CD4-positive, alpha-beta T cell (primary cell): ENCODE measurements at regions not wholly inside any gene's neighbourhood (a gene's known extent, or its start where the extent isn't known, plus 50 kb on each side); places are given as distances from the start of the nearest gene placed in this dataset.

ENCODE experiments used
- ATAC-seq: fragments of 200-7000 bp; cut with Tn5 transposase; one replicate; pipeline ENCODE4 v1.10.0; 2022; ENCODE audit warnings: mild to moderate bottlenecking; ENCODE audit not compliant: poor library complexity
- CTCF ChIA-PET: fragments of 350-600 bp; sonication (Branson Sonifier 250); formaldehyde crosslinking; loops from one replicate; lab custom pipeline; 2021; ENCODE audit warnings: antibody characterized with exemption, inconsistent platforms; lab: Charles Lee
- POLR2A ChIA-PET: fragments of 350-600 bp; sonication (Branson Sonifier 250); formaldehyde crosslinking; loops from one replicate; lab custom pipeline; 2021; ENCODE audit warnings: antibody characterized with exemption, inconsistent platforms; lab: Charles Lee
- DNase-seq, 14 experiments: peaks; one replicate each; pipeline ENCODE4 v3.0.0-alpha.2; 2013 to 2020; ENCODE audit warnings: mixed read lengths in 2 of 14
- H3K27ac ChIP-seq, 2 donors: one replicate each; pipeline versions ENCODE4 v1.5.1 to v1.7.0; 2013; ENCODE audit warnings: low read length in 2 of 2, low read depth in 1 of 2, mild to moderate bottlenecking in 1 of 2
- H3K27me3 ChIP-seq, 2 experiments: 1 replicate in 1 of 2; 2 replicates in 1 of 2; pipeline versions ENCODE4 v1.6.1 to v1.7.0; 2013; ENCODE audit warnings: low read length in 2 of 2, control low read depth in 1 of 2, mild to moderate bottlenecking in 1 of 2, moderate library complexity in 1 of 2; ENCODE audit not compliant: insufficient read depth in 2 of 2, control insufficient read depth in 1 of 2
- H3K36me3 ChIP-seq: one replicate; pipeline ENCODE4 v1.6.1; 2013; ENCODE audit warnings: low read length, control low read depth; ENCODE audit not compliant: insufficient read depth
- H3K4me1 ChIP-seq: one replicate; pipeline ENCODE4 v1.6.1; 2013; ENCODE audit warnings: low read length, control low read depth; ENCODE audit not compliant: insufficient read depth
- H3K4me3 ChIP-seq: one replicate; pipeline ENCODE4 v1.5.1; 2013; ENCODE audit warnings: mild to moderate bottlenecking, low read length, moderate library complexity
- H3K9me3 ChIP-seq, 2 experiments: 1 replicate in 1 of 2; 2 replicates in 1 of 2; pipeline versions ENCODE4 v1.6.1 to v1.7.0; 2013; ENCODE audit warnings: low read length in 2 of 2, mild to moderate bottlenecking in 2 of 2, control low read depth in 1 of 2, moderate library complexity in 1 of 2; ENCODE audit not compliant: control insufficient read depth in 1 of 2, insufficient read depth in 1 of 2
- H3K27ac Mint-ChIP-seq: one replicate; pipeline ENCODE4 v1.8.0; 2020; ENCODE audit warnings: mixed read lengths
- H3K27me3 Mint-ChIP-seq: one replicate; pipeline ENCODE4 v1.8.0; 2021; ENCODE audit warnings: mixed read lengths
- H3K36me3 Mint-ChIP-seq: one replicate; pipeline ENCODE4 v1.8.0; 2021; ENCODE audit warnings: low read depth, mixed read lengths
- H3K4me1 Mint-ChIP-seq: one replicate; pipeline ENCODE4 v1.8.0; 2021; ENCODE audit warnings: low read depth, mixed read lengths
- H3K4me3 Mint-ChIP-seq: one replicate; pipeline ENCODE4 v1.8.0; 2020; ENCODE audit warnings: mild to moderate bottlenecking, mixed read lengths
- H3K9me3 Mint-ChIP-seq: one replicate; pipeline ENCODE4 v1.8.0; 2020; ENCODE audit warnings: mixed read lengths
- intact Hi-C, 2 experiments: fragments of 100-400 bp; cut with DNase I in 1 of 2; cut with micrococcal nuclease in 1 of 2; formaldehyde crosslinking; loops; one replicate each; pipeline versions ENCODE4 v1.15.1 to v1.9.0; 2023 to 2025; cut with DNase I, micrococcal nuclease
- TF ChIP-seq, protein P1 (sequence below): fragments of 200-600 bp; IDR thresholded peaks from one replicate; pipeline ENCODE4 v1.8.0; 2022; ENCODE audit warnings: antibody characterized with exemption, mild to moderate bottlenecking

GRCh38 chr2:125745514-125745913 lies 910.4 kb upstream of the GYPC start:
- POLR2A ChIA-PET: no interaction called here
- TF ChIP-seq, protein P1, sequence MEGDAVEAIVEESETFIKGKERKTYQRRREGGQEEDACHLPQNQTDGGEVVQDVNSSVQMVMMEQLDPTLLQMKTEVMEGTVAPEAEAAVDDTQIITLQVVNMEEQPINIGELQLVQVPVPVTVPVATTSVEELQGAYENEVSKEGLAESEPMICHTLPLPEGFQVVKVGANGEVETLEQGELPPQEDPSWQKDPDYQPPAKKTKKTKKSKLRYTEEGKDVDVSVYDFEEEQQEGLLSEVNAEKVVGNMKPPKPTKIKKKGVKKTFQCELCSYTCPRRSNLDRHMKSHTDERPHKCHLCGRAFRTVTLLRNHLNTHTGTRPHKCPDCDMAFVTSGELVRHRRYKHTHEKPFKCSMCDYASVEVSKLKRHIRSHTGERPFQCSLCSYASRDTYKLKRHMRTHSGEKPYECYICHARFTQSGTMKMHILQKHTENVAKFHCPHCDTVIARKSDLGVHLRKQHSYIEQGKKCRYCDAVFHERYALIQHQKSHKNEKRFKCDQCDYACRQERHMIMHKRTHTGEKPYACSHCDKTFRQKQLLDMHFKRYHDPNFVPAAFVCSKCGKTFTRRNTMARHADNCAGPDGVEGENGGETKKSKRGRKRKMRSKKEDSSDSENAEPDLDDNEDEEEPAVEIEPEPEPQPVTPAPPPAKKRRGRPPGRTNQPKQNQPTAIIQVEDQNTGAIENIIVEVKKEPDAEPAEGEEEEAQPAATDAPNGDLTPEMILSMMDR: no peak
- Histone ChIP-seq H3K9me3 (no peaks in the 10 kb centered on the region), H3K4me1 (no peaks in the 10 kb centered on the region), H3K27me3 (no peaks in the 10 kb centered on the region), H3K36me3 (no peaks in the 10 kb centered on the region), H3K4me3 (no peak overlapping the region), H3K27ac (no peak overlapping the region)
- H3K36me3 Mint-ChIP-seq: no peaks in the 10 kb centered on the region
- no peaks in the 10 kb centered on the region for H3K27me3 Mint-ChIP-seq
- no peak for ATAC-seq
- intact Hi-C loops: no loop called here
- no peak overlapping the region for H3K27ac Mint-ChIP-seq
- H3K4me1 Mint-ChIP-seq: no peaks in the 10 kb centered on the region
- no peak overlapping the region for H3K4me3 Mint-ChIP-seq
- CTCF ChIA-PET: no interaction called here
- DNase-seq: peak in 1 of 14 experiments; percentile 1
- H3K9me3 Mint-ChIP-seq: peaks cover 5% of the 10 kb centered on the region

DNA sequence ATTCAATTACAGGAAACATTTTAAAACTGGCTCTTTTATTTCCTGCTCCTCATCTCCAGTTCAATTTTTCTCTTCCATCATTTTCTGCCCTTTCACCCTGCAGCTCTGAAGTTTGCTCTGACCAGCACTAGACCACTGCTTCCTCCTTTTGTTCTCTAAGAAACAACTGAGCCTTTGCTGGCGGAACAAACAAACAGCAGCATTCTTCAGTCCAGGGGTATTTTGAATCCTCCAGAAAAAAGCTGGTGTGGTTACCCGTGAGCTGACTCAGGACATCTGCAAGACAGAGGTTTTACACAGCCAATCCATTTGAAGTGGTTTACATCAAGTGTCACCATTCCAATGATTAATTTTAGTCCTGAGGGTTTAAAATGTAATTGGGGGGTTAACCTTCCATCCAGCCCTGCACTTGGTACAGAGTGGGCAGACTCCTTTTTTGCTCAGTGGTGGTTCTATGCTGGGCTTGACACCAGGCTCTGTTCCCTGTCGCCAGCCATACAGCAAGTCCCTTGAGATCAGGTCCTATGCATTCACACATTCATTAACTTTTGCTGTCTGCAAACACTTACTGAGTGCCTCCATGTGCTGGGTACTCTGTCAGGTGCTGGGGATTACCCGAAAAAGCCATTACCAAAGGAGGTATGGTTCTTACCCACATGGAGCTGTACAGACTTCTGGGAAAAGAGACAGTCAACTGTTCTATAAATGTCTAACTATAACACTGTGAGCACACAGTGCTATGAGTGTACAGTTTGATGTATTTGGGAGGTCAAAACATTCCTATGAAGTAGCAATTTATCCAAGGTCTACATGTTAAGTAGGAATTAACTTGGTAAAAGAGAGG lies 909.4 kb upstream of the GYPC start:
- no peak for ATAC-seq
- POLR2A ChIA-PET: no interaction called here
- H3K27me3 Mint-ChIP-seq: no peaks in the 10 kb centered on the region

GRCh38 chr2:125747165-125747425 lies 908.9 kb upstream of the GYPC start:
- Histone ChIP-seq H3K36me3 (no peaks in the 10 kb centered on the region), H3K27me3 (no peaks in the 10 kb centered on the region), H3K27ac (no peak overlapping the region), H3K4me3 (no peak overlapping the region), H3K9me3 (no peaks in the 10 kb centered on the region), H3K4me1 (no peaks in the 10 kb centered on the region)
- no peak for DNase-seq
- ChIA-PET CTCF (no interaction called here), POLR2A (no interaction called here)
- ATAC-seq: no peak
- Mint-ChIP-seq H3K9me3 (peaks cover 4% of the 10 kb centered on the region), H3K4me1 (no peaks in the 10 kb centered on the region), H3K4me3 (no peak overlapping the region), H3K27ac (no peak overlapping the region), H3K27me3 (no peaks in the 10 kb centered on the region), H3K36me3 (no peaks in the 10 kb centered on the region)
- intact Hi-C loops: no loop called here
- TF ChIP-seq, protein P1: no peak

More for the DNA sequence above, 909.4 kb upstream of the GYPC start:
- Mint-ChIP-seq H3K4me3 (no peak overlapping the region), H3K36me3 (no peaks in the 10 kb centered on the region), H3K9me3 (peaks cover 4% of the 10 kb centered on the region), H3K4me1 (no peaks in the 10 kb centered on the region), H3K27ac (no peak overlapping the region)
- intact Hi-C loops: no loop called here
- CTCF ChIA-PET: no interaction called here
- no peaks in the 10 kb centered on the region for H3K9me3 ChIP-seq
- no peak overlapping the region for H3K4me3 ChIP-seq
- no peaks in the 10 kb centered on the region for H3K27me3 ChIP-seq
- H3K27ac ChIP-seq: no peak overlapping the region
- no peak for DNase-seq
- no peaks in the 10 kb centered on the region for H3K36me3 ChIP-seq
- TF ChIP-seq, protein P1: no peak
- H3K4me1 ChIP-seq: no peaks in the 10 kb centered on the region
